ENCODE measurements at regions not wholly inside any gene's neighbourhood (a gene's known extent, or its start where the extent isn't known, plus 50 kb on each side); places are given as distances from the start of the nearest gene placed in this dataset.

DNA sequence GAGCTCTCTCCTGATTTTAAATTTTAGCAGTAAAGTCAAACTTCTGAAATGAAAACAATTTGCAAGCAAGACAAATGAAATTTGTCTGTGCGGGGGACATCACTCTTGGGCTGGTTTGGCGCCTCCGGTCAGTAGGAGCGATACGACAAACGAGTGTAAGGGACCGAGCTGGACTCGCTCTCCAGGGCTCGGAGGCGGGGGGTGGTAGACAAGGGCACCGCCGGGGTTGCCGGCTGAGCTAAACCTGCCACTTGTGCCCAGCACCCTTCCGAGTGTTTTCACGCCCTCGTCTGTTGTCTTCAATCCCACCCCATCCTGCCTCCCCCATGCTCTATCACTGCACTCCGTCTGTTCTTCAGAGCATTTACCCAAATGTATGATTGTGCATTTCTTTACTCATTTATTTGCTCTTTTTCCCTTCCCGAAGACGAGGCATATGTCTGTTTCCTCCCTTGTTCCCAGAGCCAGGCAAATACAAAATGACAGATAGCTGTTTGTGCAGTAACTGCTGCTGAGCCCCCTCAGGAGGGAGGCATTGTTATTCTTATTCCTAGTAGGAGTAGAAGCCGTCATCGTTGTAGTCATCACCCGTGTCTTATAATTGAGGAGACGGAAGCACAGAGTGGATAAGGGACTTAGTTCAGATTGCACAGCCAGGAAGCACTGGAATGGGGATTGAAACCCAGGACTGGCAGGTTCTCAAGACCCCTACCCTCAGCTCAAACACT is 62.8 kb upstream of the APCDD1L start:
- H3K9me3 ChIP-seq (replicated peaks), result no peaks in the 10 kb centered on the region
- H3K4me3 ChIP-seq, result no peak overlapping the region
- H3K27ac ChIP-seq (replicated peaks), result no peak overlapping the region
- TF ChIP-seq, protein P1, sequence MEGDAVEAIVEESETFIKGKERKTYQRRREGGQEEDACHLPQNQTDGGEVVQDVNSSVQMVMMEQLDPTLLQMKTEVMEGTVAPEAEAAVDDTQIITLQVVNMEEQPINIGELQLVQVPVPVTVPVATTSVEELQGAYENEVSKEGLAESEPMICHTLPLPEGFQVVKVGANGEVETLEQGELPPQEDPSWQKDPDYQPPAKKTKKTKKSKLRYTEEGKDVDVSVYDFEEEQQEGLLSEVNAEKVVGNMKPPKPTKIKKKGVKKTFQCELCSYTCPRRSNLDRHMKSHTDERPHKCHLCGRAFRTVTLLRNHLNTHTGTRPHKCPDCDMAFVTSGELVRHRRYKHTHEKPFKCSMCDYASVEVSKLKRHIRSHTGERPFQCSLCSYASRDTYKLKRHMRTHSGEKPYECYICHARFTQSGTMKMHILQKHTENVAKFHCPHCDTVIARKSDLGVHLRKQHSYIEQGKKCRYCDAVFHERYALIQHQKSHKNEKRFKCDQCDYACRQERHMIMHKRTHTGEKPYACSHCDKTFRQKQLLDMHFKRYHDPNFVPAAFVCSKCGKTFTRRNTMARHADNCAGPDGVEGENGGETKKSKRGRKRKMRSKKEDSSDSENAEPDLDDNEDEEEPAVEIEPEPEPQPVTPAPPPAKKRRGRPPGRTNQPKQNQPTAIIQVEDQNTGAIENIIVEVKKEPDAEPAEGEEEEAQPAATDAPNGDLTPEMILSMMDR (IDR thresholded peaks at IDR 0.05; ENCODE audit: borderline replicate concordance), result no peak
- no peak for DNase-seq
- no peaks in the 10 kb centered on the region for H3K36me3 ChIP-seq
- no peaks in the 10 kb centered on the region for H3K4me1 ChIP-seq
- H3K27me3 ChIP-seq (ENCODE audit: low read depth), result peaks cover 82% of the 10 kb centered on the region
- intact Hi-C loops (cut with micrococcal nuclease), result no loop called here

DNA sequence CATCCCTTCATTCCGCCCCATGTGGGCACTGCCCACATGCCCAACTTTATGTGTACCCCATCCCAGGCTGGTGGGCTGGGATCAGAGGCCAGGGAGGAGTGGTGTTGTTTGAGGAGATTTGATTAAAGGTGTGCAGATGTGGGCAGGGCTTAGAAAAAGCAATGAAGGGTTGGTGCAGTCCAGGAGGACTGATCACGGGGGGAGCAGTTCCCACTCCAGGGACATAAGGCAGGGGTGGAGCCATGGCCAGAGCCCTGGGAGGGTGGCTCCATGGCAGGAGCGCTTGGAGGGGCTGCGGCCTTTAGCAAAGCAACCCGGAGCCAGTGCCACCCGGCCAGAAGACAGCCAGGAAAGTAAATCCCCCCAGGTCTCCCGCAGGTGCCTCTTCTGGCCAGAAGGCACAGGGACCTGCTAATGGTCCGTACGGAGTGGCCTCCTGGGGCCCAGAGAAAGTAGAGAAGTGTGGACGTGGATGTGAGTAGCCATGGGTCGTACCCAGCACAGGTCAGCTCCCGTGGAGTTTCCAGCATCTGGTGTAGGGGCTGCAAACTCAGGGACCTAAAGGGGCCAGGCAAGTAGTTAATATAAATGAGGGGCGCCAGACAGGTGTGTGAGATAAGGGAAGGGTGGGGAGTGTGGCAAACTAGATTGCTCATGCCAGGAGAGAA is 62.1 kb upstream of the APCDD1L start:
- no peaks in the 10 kb centered on the region for H3K4me1 ChIP-seq
- no peak for DNase-seq
- intact Hi-C loops (cut with micrococcal nuclease), result no loop called here
- H3K27me3 ChIP-seq (ENCODE audit: low read depth), result peaks cover 74% of the 10 kb centered on the region
- no peak overlapping the region for H3K4me3 ChIP-seq
- H3K27ac ChIP-seq (replicated peaks), result no peak overlapping the region
- H3K36me3 ChIP-seq, result no peaks in the 10 kb centered on the region
- TF ChIP-seq, protein P1 (IDR thresholded peaks at IDR 0.05; ENCODE audit: borderline replicate concordance), result no peak
- H3K9me3 ChIP-seq (replicated peaks), result no peaks in the 10 kb centered on the region

DNA sequence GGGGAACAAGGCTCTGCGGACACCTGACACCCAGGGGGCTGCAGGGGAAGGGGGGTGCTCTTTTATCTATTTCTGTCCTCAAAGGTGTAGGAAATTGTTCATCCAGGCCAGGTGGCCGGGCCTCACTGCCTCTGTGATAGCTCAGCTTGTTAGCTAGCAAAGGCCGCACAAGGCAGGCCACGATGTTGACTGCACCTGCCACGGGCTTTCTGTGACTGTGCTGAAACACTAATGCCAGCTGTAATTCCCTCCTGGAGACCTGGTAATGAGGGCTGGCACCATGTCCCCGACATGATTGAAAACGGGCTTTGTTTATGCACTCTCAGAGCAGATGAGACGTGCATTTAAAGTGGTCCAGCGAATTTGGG is 61.4 kb upstream of the APCDD1L start:
- H3K27me3 ChIP-seq (ENCODE audit: low read depth), result peaks cover 68% of the 10 kb centered on the region
- DNase-seq, result no peak
- H3K27ac ChIP-seq (replicated peaks), result no peak overlapping the region
- TF ChIP-seq, protein P1 (IDR thresholded peaks at IDR 0.05; ENCODE audit: borderline replicate concordance), result no peak
- no peak overlapping the region for H3K4me3 ChIP-seq
- H3K9me3 ChIP-seq (replicated peaks), result no peaks in the 10 kb centered on the region
- intact Hi-C loops (cut with micrococcal nuclease), result no loop called here
- no peaks in the 10 kb centered on the region for H3K4me1 ChIP-seq
- no peaks in the 10 kb centered on the region for H3K36me3 ChIP-seq

DNA sequence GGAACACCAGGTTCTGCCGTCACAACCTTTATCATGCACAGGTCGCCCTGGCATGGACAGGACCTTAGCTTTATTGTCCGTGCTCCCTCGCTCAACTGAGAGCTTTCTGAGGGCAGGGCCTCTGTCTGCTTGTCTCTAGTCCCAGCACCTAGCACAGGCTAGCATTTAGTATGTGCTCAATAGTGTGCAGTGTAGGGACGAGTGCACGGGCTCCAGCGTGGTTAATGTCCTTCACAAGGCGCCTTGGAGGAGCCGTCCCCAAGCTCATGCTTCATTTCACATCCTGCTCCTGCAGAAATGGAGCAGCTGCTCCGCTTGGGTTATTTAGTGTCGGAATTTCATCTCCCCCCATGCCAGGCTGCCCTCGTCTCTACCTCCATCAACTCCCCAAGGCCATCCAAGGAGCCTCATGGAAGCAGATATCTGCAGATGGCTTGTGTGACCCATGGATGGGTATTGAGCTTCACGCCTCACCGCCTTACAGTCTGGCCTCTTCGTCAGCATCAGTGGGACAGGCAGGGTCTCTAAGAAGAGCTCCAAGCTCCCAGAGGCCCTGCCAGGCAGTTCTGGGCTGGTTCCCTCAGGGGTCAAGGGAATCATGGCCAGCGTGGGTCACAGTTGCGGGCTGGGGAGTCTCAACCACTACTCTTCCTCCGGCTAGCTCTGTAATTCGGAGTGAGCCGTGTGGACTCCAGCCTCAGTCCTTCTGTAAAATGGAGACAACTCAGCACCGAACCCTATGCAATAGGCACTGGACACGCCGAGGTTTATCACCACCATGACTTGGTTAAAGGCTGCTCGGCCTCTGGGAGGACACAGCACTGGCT is 60.8 kb upstream of the APCDD1L start:
- intact Hi-C loops (cut with micrococcal nuclease), result no loop called here
- H3K9me3 ChIP-seq (replicated peaks), result no peaks in the 10 kb centered on the region
- DNase-seq, result no peak
- H3K4me1 ChIP-seq, result no peaks in the 10 kb centered on the region
- TF ChIP-seq, protein P1 (IDR thresholded peaks at IDR 0.05; ENCODE audit: borderline replicate concordance), result no peak
- no peak overlapping the region for H3K27ac ChIP-seq (replicated peaks)
- no peaks in the 10 kb centered on the region for H3K36me3 ChIP-seq
- peaks cover 62% of the 10 kb centered on the region for H3K27me3 ChIP-seq (ENCODE audit: low read depth)
- no peak overlapping the region for H3K4me3 ChIP-seq

DNA sequence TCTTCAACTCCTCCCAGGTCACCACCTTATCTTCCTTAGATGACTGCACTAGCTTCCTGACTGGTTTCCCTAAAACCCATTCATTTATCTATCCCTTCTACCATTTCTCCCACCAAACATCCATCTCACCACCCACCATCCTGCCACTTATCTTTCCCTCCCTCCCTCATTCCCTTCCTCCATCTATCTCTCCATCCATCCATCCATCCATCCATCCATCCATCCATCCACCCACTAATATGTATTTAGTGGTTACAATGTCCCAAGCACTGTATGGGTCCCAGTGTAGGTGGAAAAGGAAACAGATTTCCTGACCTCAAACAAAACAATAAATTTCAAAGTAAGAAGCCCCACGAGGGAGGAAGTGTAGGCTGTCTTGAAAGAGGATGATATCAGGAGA is 59.3 kb upstream of the APCDD1L start:
- Histone ChIP-seq H3K4me1 (peaks cover 9% of the 10 kb centered on the region), H3K4me3 (no peak overlapping the region), H3K36me3 (no peaks in the 10 kb centered on the region), H3K27me3 (ENCODE audit: low read depth) (peaks cover 55% of the 10 kb centered on the region), H3K9me3 (replicated peaks) (no peaks in the 10 kb centered on the region), H3K27ac (replicated peaks) (no peak overlapping the region)
- TF ChIP-seq, protein P1 (IDR thresholded peaks at IDR 0.05; ENCODE audit: borderline replicate concordance), result no peak
- intact Hi-C loops (cut with micrococcal nuclease), result no loop called here
- DNase-seq, result no peak
